A549 (cell line): ENCODE measurements at regions not wholly inside any gene's neighbourhood (a gene's known extent, or its start where the extent isn't known, plus 50 kb on each side); places are given as distances from the start of the nearest gene placed in this dataset.

Source experiments
- ATAC-seq, 2 experiments: fragments of 200-7000 bp in 1 of 2; fragments of >200 bp in 1 of 2; cut with Nextera tagmentation in 1 of 2; cut with Tn5 transposase in 1 of 2; 3 replicates each; pipeline versions ENCODE4 v1.8.0 to v1.9.1; 2018 to 2020; ENCODE audit warnings: mild to moderate bottlenecking in 1 of 2, moderate library complexity in 1 of 2
- CTCF ChIA-PET: fragments of 300-600 bp; sonication (Branson Sonifier 250); formaldehyde crosslinking; extraction: SDS; loops from one replicate; lab custom pipeline; 2021; ENCODE audit warnings: antibody characterized with exemption, inconsistent platforms; lab: Yijun Ruan, JAX
- POLR2A ChIA-PET: fragments of 350-600 bp; formaldehyde crosslinking; extraction: SDS; loops from one replicate; lab custom pipeline; 2021; ENCODE audit warnings: antibody characterized with exemption, inconsistent platforms; lab: Yijun Ruan, JAX
- DNase-seq, 2 experiments: peaks; one replicate each; pipeline versions ENCODE4 v3.0.0 to v3.0.0-alpha.2; 2011 to 2016; ENCODE audit warnings: low read depth in 1 of 2, low spot score in 1 of 2
- FAIRE-seq: peaks from 2 replicates; lab custom pipeline; 2011; peaks lifted over from hg19 to GRCh38; lab: Jason Lieb, UNC
- H3K27ac ChIP-seq, 2 experiments: fragments of >200 bp; sonication (Bioruptor Twin); formaldehyde crosslinking; 3 replicates each; pipeline ENCODE4 v1.5.1; 2016 to 2017
- H3K4me1 ChIP-seq: fragments of >200 bp; sonication (Bioruptor Twin); formaldehyde crosslinking; 3 replicates; pipeline ENCODE4 v1.6.1; 2016
- H3K4me2 ChIP-seq: fragments of >200 bp; sonication (Bioruptor Twin); formaldehyde crosslinking; 3 replicates; pipeline ENCODE4 v1.6.1; 2016
- H3K4me3 ChIP-seq: fragments of >200 bp; sonication (Bioruptor Twin); formaldehyde crosslinking; 3 replicates; pipeline ENCODE4 v1.5.1; 2016
- H3K9me3 ChIP-seq: fragments of >200 bp; sonication (Bioruptor Twin); formaldehyde crosslinking; 3 replicates; pipeline ENCODE4 v1.6.1; 2016
- ATOH8 ChIP-seq: fragments of 250-450 bp; sonication (Bioruptor Pico); IDR thresholded peaks from 2 replicates; pipeline ENCODE4 v1.5.0; 2020; ENCODE audit warnings: low read depth, mild to moderate bottlenecking, moderate library complexity
- CBX2 ChIP-seq: fragments of 200-600 bp; sonication (generic); IDR thresholded peaks from 2 replicates; pipeline ENCODE4 v1.6.1; 2016; ENCODE audit warnings: low read depth, mild to moderate bottlenecking, borderline replicate concordance
- CBX8 ChIP-seq: fragments of 200-600 bp; sonication (generic); IDR thresholded peaks from 2 replicates; pipeline ENCODE4 v1.6.1; 2016
- CEBPB ChIP-seq, 2 experiments: fragments of >200 bp in 1 of 2; sonication (Bioruptor Twin) in 1 of 2; formaldehyde crosslinking in 1 of 2; IDR thresholded peaks; 2 replicates each; pipeline ENCODE4 v1.6.1; 2012 to 2016
- CHD2 ChIP-seq: fragments of 150-350 bp; IDR thresholded peaks from 2 replicates; pipeline ENCODE4 v1.6.1; 2014; ENCODE audit warnings: low read length; ENCODE audit not compliant: partially characterized antibody
- CHD4 ChIP-seq: fragments of 200-600 bp; sonication (generic); IDR thresholded peaks from 2 replicates; pipeline ENCODE4 v1.6.1; 2016; ENCODE audit warnings: antibody characterized with exemption, mild to moderate bottlenecking, borderline replicate concordance
- CTCF ChIP-seq: fragments of >200 bp; sonication (Bioruptor Twin); formaldehyde crosslinking; IDR thresholded peaks from 3 replicates; pipeline ENCODE4 v1.5.1; 2016
- EHF ChIP-seq: fragments of 250-450 bp; sonication (Bioruptor Pico); IDR thresholded peaks from 2 replicates; pipeline ENCODE4 v1.5.0; 2020; ENCODE audit warnings: mild to moderate bottlenecking
- FOSL2 ChIP-seq, 2 experiments: fragments of 450-650 bp in 1 of 2; fragments of >200 bp in 1 of 2; sonication (Bioruptor Twin) in 1 of 2; formaldehyde crosslinking; IDR thresholded peaks; 2 replicates each; pipeline versions ENCODE4 v1.5.0 to v1.6.1; 2016 to 2020; ENCODE audit warnings: mild to moderate bottlenecking in 1 of 2, moderate library complexity in 1 of 2
- GATA3 ChIP-seq: IDR thresholded peaks from 2 replicates; pipeline ENCODE4 v1.6.1; 2012; ENCODE audit warnings: borderline replicate concordance
- HDAC2 ChIP-seq: fragments of 200-600 bp; sonication (generic); IDR thresholded peaks from 2 replicates; pipeline ENCODE4 v1.6.1; 2016
- HES2 ChIP-seq: fragments of >200 bp; sonication (Bioruptor Twin); formaldehyde crosslinking; IDR thresholded peaks from 2 replicates; pipeline ENCODE4 v1.6.1; 2016
- HOXA7 ChIP-seq: fragments of 250-450 bp; sonication (Bioruptor Pico); IDR thresholded peaks from 2 replicates; pipeline ENCODE4 v1.5.0; 2020; ENCODE audit warnings: mild to moderate bottlenecking, moderate library complexity
- JUN ChIP-seq, 2 experiments: fragments of >200 bp; sonication (Bioruptor Twin); formaldehyde crosslinking; IDR thresholded peaks; 2 replicates in 1 of 2; 3 replicates in 1 of 2; pipeline ENCODE4 v1.6.1; 2016 to 2017
- KDM1A ChIP-seq: fragments of 200-600 bp; sonication (generic); IDR thresholded peaks from 2 replicates; pipeline ENCODE4 v1.6.1; 2016; ENCODE audit warnings: low read depth, mild to moderate bottlenecking
- MAZ ChIP-seq: fragments of 150-350 bp; IDR thresholded peaks from 2 replicates; pipeline ENCODE4 v1.6.1; 2014; ENCODE audit warnings: antibody characterized with exemption, low read depth, low read length, borderline replicate concordance
- NFE2L2 ChIP-seq: fragments of 150-350 bp; conservative IDR thresholded peaks from 2 replicates; pipeline ENCODE4 v1.6.1; 2014; ENCODE audit warnings: low read length
- NR3C1 ChIP-seq: fragments of >200 bp; sonication (Bioruptor Twin); formaldehyde crosslinking; IDR thresholded peaks from 3 replicates; pipeline ENCODE4 v1.6.1; 2017
- POLR2AphosphoS2 ChIP-seq: conservative IDR thresholded peaks from 2 replicates; pipeline ENCODE4 v1.6.1; 2012; ENCODE audit warnings: low read length, improper control_type of control experiment, inconsistent platforms
- RARB ChIP-seq: fragments of 250-450 bp; sonication (Bioruptor Pico); IDR thresholded peaks from 2 replicates; pipeline ENCODE4 v1.8.0; 2021; ENCODE audit warnings: mild to moderate bottlenecking, moderate library complexity
- REST ChIP-seq: fragments of 200-600 bp; sonication (generic); IDR thresholded peaks from 2 replicates; pipeline ENCODE4 v1.6.1; 2016; ENCODE audit warnings: antibody characterized with exemption, mild to moderate bottlenecking, moderate library complexity
- SREBF2 ChIP-seq: fragments of 450-650 bp; IDR thresholded peaks from 2 replicates; pipeline ENCODE4 v1.6.1; 2014; ENCODE audit warnings: mild to moderate bottlenecking, moderate library complexity
- TFCP2L1 ChIP-seq: fragments of 250-450 bp; sonication (Bioruptor Pico); IDR thresholded peaks from 2 replicates; pipeline ENCODE4 v1.5.0; 2021; ENCODE audit warnings: mild to moderate bottlenecking
- TP53 ChIP-seq: fragments of 250-450 bp; sonication (Bioruptor Pico); IDR thresholded peaks from 2 replicates; pipeline ENCODE4 v1.5.0; 2021; ENCODE audit warnings: mild to moderate bottlenecking, moderate library complexity
- WGBS: methylation state at CpG from one replicate; pipeline ENCODE4 v1.1.6; 2017; ENCODE audit errors: missing lambda C conversion rate; 5-methylcytosine and 5-hydroxymethylcytosine counted together
- TF ChIP-seq, protein P1 (sequence below): IDR thresholded peaks from 2 replicates; pipeline ENCODE4 v1.6.1; 2012

DNA sequence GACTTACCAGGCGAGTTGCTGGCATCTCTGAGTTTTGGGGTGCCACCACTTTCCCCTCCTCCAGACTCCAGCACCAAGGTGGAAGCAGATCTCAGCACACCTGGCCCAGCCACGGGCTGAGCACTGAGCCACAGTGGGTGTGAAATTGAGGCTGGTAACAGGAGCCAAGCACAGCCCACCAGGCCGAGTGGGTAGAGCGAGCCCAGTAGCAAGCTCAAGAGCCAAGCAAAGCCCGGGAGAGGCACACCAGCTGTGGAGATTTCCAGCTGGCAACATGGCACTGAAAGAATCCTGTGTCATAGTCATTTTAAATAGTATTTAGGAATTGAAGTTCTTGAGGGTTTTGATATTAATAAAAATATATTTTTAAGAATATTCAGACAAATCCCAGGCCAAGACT is 596.2 kb upstream of the TMEM132C start:
- H3K4me2 ChIP-seq: no peak overlapping the region
- H3K27ac ChIP-seq: no peak overlapping the region
- no peak for FAIRE-seq
- DNase-seq: no peak
- no peak for TF ChIP-seq NR3C1
- TF ChIP-seq SREBF2: no peak
- no peak for TF ChIP-seq CBX2
- TF ChIP-seq JUN (IDR thresholded peaks at IDR 0.05): no peak
- no peak for TF ChIP-seq TFCP2L1
- TF ChIP-seq HDAC2: no peak
- no peak for TF ChIP-seq REST
- no peak for TF ChIP-seq FOSL2 (IDR thresholded peaks at IDR 0.05)
- TF ChIP-seq FOSL2 (CRISPR knock-in tag; IDR thresholded peaks at IDR 0.05): no peak
- no peak for TF ChIP-seq ATOH8
- no peak for TF ChIP-seq CHD2
- TF ChIP-seq, protein P1, sequence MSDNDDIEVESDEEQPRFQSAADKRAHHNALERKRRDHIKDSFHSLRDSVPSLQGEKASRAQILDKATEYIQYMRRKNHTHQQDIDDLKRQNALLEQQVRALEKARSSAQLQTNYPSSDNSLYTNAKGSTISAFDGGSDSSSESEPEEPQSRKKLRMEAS: no peak
- TF ChIP-seq EHF: no peak
- no peak for ATAC-seq
- no peaks in the 10 kb centered on the region for H3K9me3 ChIP-seq
- 0% methylated on average over 4 of the region's 5 CpGs for WGBS
- no peak overlapping the region for H3K4me3 ChIP-seq
- ChIA-PET POLR2A (no interaction called here), CTCF (no interaction called here)
- no peaks in the 10 kb centered on the region for H3K4me1 ChIP-seq

DNA sequence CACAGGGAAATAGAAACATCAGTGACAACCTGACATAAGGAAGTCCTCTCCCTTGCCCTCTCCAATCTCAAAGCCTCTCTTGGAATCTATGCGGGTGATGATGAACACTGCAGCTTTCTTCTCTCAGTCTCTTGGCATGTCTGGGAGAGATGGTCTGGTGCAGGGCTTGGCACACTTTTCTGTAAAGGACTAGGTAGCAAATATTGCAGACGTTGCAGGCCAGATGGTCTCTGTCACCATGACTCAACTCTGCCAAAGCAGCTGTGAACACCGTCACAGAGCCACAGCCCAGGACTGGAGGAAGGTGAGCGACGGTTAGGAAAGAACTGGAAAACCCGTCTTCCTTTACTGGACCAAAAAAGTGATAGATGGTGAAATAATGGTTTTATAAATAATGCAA is 591.0 kb upstream of the TMEM132C start:
- WGBS: 45% methylated on average over 6 of the region's 6 CpGs
- POLR2A ChIA-PET: no interaction called here

More for the DNA sequence above, 591.0 kb upstream of the TMEM132C start:
- CTCF ChIA-PET: no interaction called here
- TF ChIP-seq REST: no peak
- no peak for TF ChIP-seq CTCF
- no peak for TF ChIP-seq GATA3
- TF ChIP-seq MAZ: no peak
- no peak for TF ChIP-seq TFCP2L1
- TF ChIP-seq TP53 (CRISPR knock-in tag): no peak
- no peak for TF ChIP-seq HES2
- TF ChIP-seq FOSL2 (IDR thresholded peaks at IDR 0.05): no peak
- TF ChIP-seq FOSL2 (CRISPR knock-in tag; IDR thresholded peaks at IDR 0.05): no peak
- no peak for TF ChIP-seq POLR2AphosphoS2
- no peak for TF ChIP-seq KDM1A
- TF ChIP-seq RARB (CRISPR knock-in tag): no peak
- TF ChIP-seq NFE2L2: no peak
- no peak for TF ChIP-seq SREBF2
- TF ChIP-seq EHF: no peak
- no peak for TF ChIP-seq CHD4
- no peak for TF ChIP-seq HOXA7 (CRISPR knock-in tag)
- no peak for TF ChIP-seq CBX8
- no peak for TF ChIP-seq CEBPB (IDR thresholded peaks at IDR 0.05)
- Histone ChIP-seq H3K27ac (no peak overlapping the region), H3K9me3 (no peaks in the 10 kb centered on the region), H3K4me1 (no peaks in the 10 kb centered on the region), H3K4me3 (no peak overlapping the region), H3K4me2 (no peak overlapping the region)
- DNase-seq (no peak), ATAC-seq (no peak), FAIRE-seq (no peak)
